H1 (cell line): ENCODE measurements at regions not wholly inside any gene's neighbourhood (a gene's known extent, or its start where the extent isn't known, plus 50 kb on each side); places are given as distances from the start of the nearest gene placed in this dataset.

Source experiments
- CTCF ChIA-PET: fragments of 300-600 bp; sonication (Branson Sonifier 250); formaldehyde crosslinking; loops from one replicate; lab custom pipeline; 2021; ENCODE audit not compliant: partially characterized antibody; lab: Charles Lee
- POLR2A ChIA-PET: fragments of 300-600 bp; sonication (Branson Sonifier 250); formaldehyde crosslinking; loops from one replicate; lab custom pipeline; 2021; ENCODE audit warnings: inconsistent platforms; ENCODE audit not compliant: partially characterized antibody; lab: Charles Lee
- DNase-seq, 2 experiments: peaks; one replicate each; pipeline versions ENCODE4 v3.0.0 to v3.0.0-alpha.2; 2010 to 2022; ENCODE audit warnings: low spot score in 2 of 2, low read depth in 1 of 2, mixed read lengths in 1 of 2
- FAIRE-seq: peaks from 2 replicates; lab custom pipeline; 2011; peaks lifted over from hg19 to GRCh38; lab: Jason Lieb, UNC
- H2AFZ ChIP-seq: 2 replicates; pipeline ENCODE4 v1.8.1; 2012; ENCODE audit warnings: low read length, inconsistent platforms
- H2AK5ac ChIP-seq: 2 replicates; pipeline ENCODE4 v1.6.1; 2013; ENCODE audit warnings: low read depth, low read length
- H2BK120ac ChIP-seq: replicated peaks from 2 replicates; pipeline ENCODE3; 2013; ENCODE audit warnings: low read depth, low read length, inconsistent platforms
- H2BK12ac ChIP-seq: 2 replicates; pipeline ENCODE4 v1.6.1; 2013; ENCODE audit warnings: low read depth, low read length
- H2BK15ac ChIP-seq: 2 replicates; pipeline ENCODE4 v1.6.1; 2013; ENCODE audit warnings: low read length
- H2BK20ac ChIP-seq: 2 replicates; pipeline ENCODE4 v1.6.1; 2013; ENCODE audit warnings: low read length
- H2BK5ac ChIP-seq: 2 replicates; pipeline ENCODE4 v1.6.1; 2013; ENCODE audit warnings: low read depth, low read length
- H3K14ac ChIP-seq: 2 replicates; pipeline ENCODE4 v1.6.1; 2013; ENCODE audit warnings: inconsistent platforms; ENCODE audit not compliant: insufficient read length
- H3K18ac ChIP-seq: 2 replicates; pipeline ENCODE4 v1.6.1; 2013; ENCODE audit warnings: low read length; ENCODE audit errors: extremely low read depth
- H3K23ac ChIP-seq: 2 replicates; pipeline ENCODE4 v1.6.1; 2013; ENCODE audit warnings: inconsistent platforms; ENCODE audit not compliant: insufficient read length
- H3K23me2 ChIP-seq: 2 replicates; pipeline ENCODE4 v1.6.1; 2013; ENCODE audit warnings: low read depth, low read length
- H3K27ac ChIP-seq: 2 replicates; pipeline ENCODE4 v1.6.1; 2011; ENCODE audit warnings: low read depth, low read length, inconsistent platforms
- H3K27me3 ChIP-seq, 4 experiments: replicated peaks in 1 of 4; 1 replicate in 1 of 4; 2 replicates in 3 of 4; pipeline versions ENCODE4 v1.6.1 to v1.8.1; 2011 to 2013; ENCODE audit warnings: low read length in 3 of 4, mild to moderate bottlenecking in 3 of 4, inconsistent platforms in 2 of 4, mixed read lengths in 2 of 4, moderate library complexity in 1 of 4; ENCODE audit not compliant: control insufficient read depth in 3 of 4, insufficient read depth in 3 of 4; ENCODE audit errors: extremely low read depth in 1 of 4
- H3K36me3 ChIP-seq, 4 experiments: 2 replicates each; pipeline versions ENCODE4 v1.6.1 to v1.8.1; 2011 to 2013; ENCODE audit warnings: mild to moderate bottlenecking in 4 of 4, low read length in 3 of 4, moderate library complexity in 2 of 4, control low read depth in 1 of 4, inconsistent platforms in 1 of 4; ENCODE audit not compliant: insufficient read depth in 4 of 4, control insufficient read depth in 2 of 4
- H3K4ac ChIP-seq: replicated peaks from 2 replicates; pipeline ENCODE3; 2013; ENCODE audit warnings: low read length, low read depth, mixed read lengths, inconsistent platforms; ENCODE audit not compliant: insufficient read length
- H3K4me1 ChIP-seq, 4 experiments: replicated peaks in 1 of 4; 1 replicate in 1 of 4; 2 replicates in 3 of 4; pipeline versions ENCODE4 v1.6.1 to v1.8.1; 2011 to 2013; ENCODE audit warnings: low read length in 3 of 4, inconsistent platforms in 2 of 4, mixed read lengths in 1 of 4; ENCODE audit not compliant: insufficient read depth in 4 of 4, control insufficient read depth in 3 of 4
- H3K4me2 ChIP-seq, 2 experiments: 2 replicates each; pipeline versions ENCODE4 v1.6.1 to v1.8.1; 2011 to 2013; ENCODE audit warnings: low read depth in 2 of 2, low read length in 2 of 2, control low read depth in 1 of 2, inconsistent platforms in 1 of 2, mild to moderate bottlenecking in 1 of 2; ENCODE audit not compliant: insufficient read depth in 1 of 2
- H3K4me3 ChIP-seq, 4 experiments: fragments of 200-600, 300-600 bp in 1 of 4; sonication (generic), shearing (Covaris generic), sonication (Bioruptor Twin) in 1 of 4; 2 replicates each; pipeline versions ENCODE4 v1.5.1 to v1.8.1; 2011 to 2016; ENCODE audit warnings: low read length in 4 of 4, low read depth in 3 of 4, control low read depth in 2 of 4, inconsistent platforms in 2 of 4, mild to moderate bottlenecking in 2 of 4, mixed read lengths in 1 of 4, moderate library complexity in 1 of 4; ENCODE audit not compliant: insufficient read depth in 2 of 4; ENCODE audit errors: extremely low read depth in 1 of 4
- H3K56ac ChIP-seq: replicated peaks from 2 replicates; pipeline ENCODE3; 2013; ENCODE audit warnings: low read depth, mild to moderate bottlenecking, mixed read lengths, low read length, inconsistent platforms; ENCODE audit not compliant: insufficient read length
- H3K79me1 ChIP-seq: 2 replicates; pipeline ENCODE4 v1.6.1; 2013; ENCODE audit warnings: low read depth, low read length, control low read depth
- H3K79me2 ChIP-seq, 2 experiments: 2 replicates each; pipeline versions ENCODE4 v1.6.1 to v1.8.1; 2012 to 2013; ENCODE audit warnings: low read length in 2 of 2, mild to moderate bottlenecking in 2 of 2, inconsistent platforms in 1 of 2; ENCODE audit not compliant: insufficient read depth in 2 of 2, control insufficient read depth in 1 of 2
- H3K9ac ChIP-seq, 4 experiments: replicated peaks in 1 of 4; 1 replicate in 1 of 4; 2 replicates in 3 of 4; pipeline versions ENCODE4 v1.6.1 to v1.8.1; 2011 to 2013; ENCODE audit warnings: low read depth in 3 of 4, low read length in 3 of 4, control low read depth in 2 of 4, mild to moderate bottlenecking in 2 of 4, moderate library complexity in 2 of 4, inconsistent platforms in 1 of 4; ENCODE audit errors: extremely low read depth in 1 of 4
- H3K9me3 ChIP-seq, 2 experiments: 2 replicates each; pipeline versions ENCODE4 v1.6.1 to v1.8.1; 2012 to 2013; ENCODE audit warnings: mild to moderate bottlenecking in 2 of 2, moderate library complexity in 2 of 2, control low read depth in 1 of 2, inconsistent platforms in 1 of 2, low read depth in 1 of 2, low read length in 1 of 2, mixed read lengths in 1 of 2; ENCODE audit not compliant: insufficient read depth in 2 of 2
- H4K20me1 ChIP-seq, 2 experiments: replicated peaks in 1 of 2; 2 replicates each; pipeline versions ENCODE3 to v1.8.1; 2011 to 2013; ENCODE audit warnings: inconsistent platforms in 2 of 2, low read length in 2 of 2, mild to moderate bottlenecking in 1 of 2; ENCODE audit not compliant: insufficient read depth in 2 of 2, control insufficient read depth in 1 of 2
- H4K5ac ChIP-seq: 2 replicates; pipeline ENCODE4 v1.6.1; 2013; ENCODE audit warnings: low read length, low read depth, mixed read lengths, inconsistent platforms; ENCODE audit not compliant: insufficient read length
- H4K8ac ChIP-seq: 2 replicates; pipeline ENCODE4 v1.8.0; 2013; ENCODE audit warnings: mild to moderate bottlenecking, moderate library complexity, low read length, inconsistent platforms; ENCODE audit not compliant: insufficient read depth; ENCODE audit errors: extremely low read depth
- H4K91ac ChIP-seq: replicated peaks from 2 replicates; pipeline ENCODE3; 2013; ENCODE audit warnings: low read length, mixed read lengths, inconsistent platforms; ENCODE audit not compliant: insufficient read length
- KDM5A ChIP-seq: fragments of 200-600 bp; IDR thresholded peaks from 2 replicates; pipeline ENCODE4 v1.7.1; 2012; ENCODE audit warnings: mild to moderate bottlenecking, low read length, inconsistent platforms, mixed read lengths
- RAD21 ChIP-seq, 2 experiments: IDR thresholded peaks in 1 of 2; conservative IDR thresholded peaks in 1 of 2; 2 replicates each; pipeline ENCODE4 v1.6.1; 2011; ENCODE audit warnings: low read depth in 2 of 2, low read length in 2 of 2, improper control_type of control experiment in 1 of 2, inconsistent platforms in 1 of 2, mild to moderate bottlenecking in 1 of 2, moderate library complexity in 1 of 2
- SIX5 ChIP-seq: IDR thresholded peaks from 2 replicates; pipeline ENCODE4 v1.6.1; 2011; ENCODE audit warnings: mild to moderate bottlenecking, low read depth, low read length
- TAF7 ChIP-seq: optimal IDR thresholded peaks from 2 replicates; pipeline ENCODE3; 2011; ENCODE audit warnings: low read depth, mild to moderate bottlenecking, inconsistent platforms, low read length, moderate library complexity, borderline replicate concordance
- TF ChIP-seq, protein P1 (sequence below): IDR thresholded peaks from 2 replicates; pipeline ENCODE4 v1.6.1; 2012; ENCODE audit warnings: inconsistent platforms

DNA sequence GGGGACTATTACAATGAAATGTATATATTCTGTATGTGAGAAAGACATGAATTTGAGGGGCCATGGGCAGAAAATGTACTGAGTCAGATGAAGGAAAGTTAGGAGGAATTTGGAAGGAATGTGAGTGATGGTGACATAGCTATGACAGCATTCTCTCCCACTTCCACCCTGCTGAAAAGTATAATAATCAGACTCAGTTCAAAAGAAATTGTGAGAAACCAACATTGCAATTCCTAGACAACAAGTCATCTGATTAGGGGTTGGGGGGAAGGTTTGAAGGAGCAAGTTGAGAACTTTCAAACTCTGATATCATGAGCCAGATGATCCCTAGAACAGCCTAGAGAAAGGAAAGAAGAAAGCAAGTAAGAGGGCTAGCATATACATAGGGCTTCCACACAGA, 370.6 kb downstream of the DMRTA1 start:
- Histone ChIP-seq H2BK15ac (no peak overlapping the region), H2BK120ac (no peak overlapping the region), H3K9ac (no peak overlapping the region), H3K4ac (no peak overlapping the region), H4K8ac (no peak overlapping the region), H3K14ac (no peak overlapping the region), H3K4me2 (no peak overlapping the region), H2BK20ac (no peak overlapping the region), H2BK12ac (no peak overlapping the region), H3K4me3 (no peak overlapping the region), H4K5ac (no peak overlapping the region), H3K9me3 (no peaks in the 10 kb centered on the region), H4K20me1 (no peaks in the 10 kb centered on the region), H3K27me3 (no peaks in the 10 kb centered on the region), H3K4me1 (no peaks in the 10 kb centered on the region), H3K27ac (no peak overlapping the region), H3K56ac (no peak overlapping the region), H2AFZ (no peak overlapping the region), H3K36me3 (no peaks in the 10 kb centered on the region), H3K23ac (no peak overlapping the region), H3K79me1 (no peaks in the 10 kb centered on the region), H3K23me2 (no peaks in the 10 kb centered on the region), H3K18ac (no peak overlapping the region), H4K91ac (no peak overlapping the region), H2BK5ac (no peak overlapping the region), H2AK5ac (no peak overlapping the region), H3K79me2 (no peaks in the 10 kb centered on the region)
- POLR2A ChIA-PET: no interaction called here
- FAIRE-seq (no peak), DNase-seq (no peak)
- TF ChIP-seq KDM5A: no peak
- TF ChIP-seq TAF7: no peak
- TF ChIP-seq SIX5: no peak
- TF ChIP-seq, protein P1, sequence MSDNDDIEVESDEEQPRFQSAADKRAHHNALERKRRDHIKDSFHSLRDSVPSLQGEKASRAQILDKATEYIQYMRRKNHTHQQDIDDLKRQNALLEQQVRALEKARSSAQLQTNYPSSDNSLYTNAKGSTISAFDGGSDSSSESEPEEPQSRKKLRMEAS: no peak
- TF ChIP-seq RAD21 (IDR thresholded peaks at IDR 0.05 in 1 of 2, conservative IDR thresholded peaks at IDR 0.05 in 1 of 2; ENCODE audit: low read depth in 2 of 2, low read length in 2 of 2): no peak
- CTCF ChIA-PET: no interaction called here
